NB4 (cell line): ENCODE measurements at regions not wholly inside any gene's neighbourhood (a gene's known extent, or its start where the extent isn't known, plus 50 kb on each side); places are given as distances from the start of the nearest gene placed in this dataset.

Experiments used
- MYC ChIP-seq: IDR thresholded peaks from 2 replicates; pipeline ENCODE4 v1.6.1; 2011; ENCODE audit warnings: low read depth, low read length
- POLR2A ChIP-seq: IDR thresholded peaks from 2 replicates; pipeline ENCODE4 v1.6.1; 2011; ENCODE audit warnings: mild to moderate bottlenecking; ENCODE audit not compliant: insufficient read length; ENCODE audit errors: extremely low read depth
- TF ChIP-seq, protein P1 (sequence below): IDR thresholded peaks from one replicate; pipeline ENCODE4 v1.5.1; 2012; ENCODE audit warnings: low read depth, low read length
- TF ChIP-seq, protein P2 (sequence below): IDR thresholded peaks from 2 replicates; pipeline ENCODE4 v1.6.1; 2011; ENCODE audit warnings: low read depth, low read length

DNA sequence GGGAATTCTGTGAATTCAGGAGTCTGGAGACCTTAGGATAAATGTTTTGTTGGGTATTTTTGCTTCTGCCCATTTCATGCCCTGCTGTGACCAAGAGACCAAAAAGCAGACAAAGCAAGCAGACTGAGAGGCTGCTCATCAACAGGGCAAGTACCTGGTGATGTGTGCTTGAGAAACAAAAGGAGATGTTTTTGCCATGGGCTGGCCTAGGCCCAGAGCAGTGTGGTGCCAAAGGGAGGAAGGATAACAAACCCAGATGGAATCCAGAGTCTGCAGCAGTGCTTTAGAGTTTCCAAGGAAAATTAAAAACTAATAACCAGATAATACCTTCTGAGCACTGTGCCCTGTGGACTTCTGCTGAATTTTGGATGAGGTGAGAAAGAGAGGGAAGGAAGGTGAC, 538.4 kb downstream of the STK39 start:
- no peak for TF ChIP-seq POLR2A
- TF ChIP-seq, protein P1, sequence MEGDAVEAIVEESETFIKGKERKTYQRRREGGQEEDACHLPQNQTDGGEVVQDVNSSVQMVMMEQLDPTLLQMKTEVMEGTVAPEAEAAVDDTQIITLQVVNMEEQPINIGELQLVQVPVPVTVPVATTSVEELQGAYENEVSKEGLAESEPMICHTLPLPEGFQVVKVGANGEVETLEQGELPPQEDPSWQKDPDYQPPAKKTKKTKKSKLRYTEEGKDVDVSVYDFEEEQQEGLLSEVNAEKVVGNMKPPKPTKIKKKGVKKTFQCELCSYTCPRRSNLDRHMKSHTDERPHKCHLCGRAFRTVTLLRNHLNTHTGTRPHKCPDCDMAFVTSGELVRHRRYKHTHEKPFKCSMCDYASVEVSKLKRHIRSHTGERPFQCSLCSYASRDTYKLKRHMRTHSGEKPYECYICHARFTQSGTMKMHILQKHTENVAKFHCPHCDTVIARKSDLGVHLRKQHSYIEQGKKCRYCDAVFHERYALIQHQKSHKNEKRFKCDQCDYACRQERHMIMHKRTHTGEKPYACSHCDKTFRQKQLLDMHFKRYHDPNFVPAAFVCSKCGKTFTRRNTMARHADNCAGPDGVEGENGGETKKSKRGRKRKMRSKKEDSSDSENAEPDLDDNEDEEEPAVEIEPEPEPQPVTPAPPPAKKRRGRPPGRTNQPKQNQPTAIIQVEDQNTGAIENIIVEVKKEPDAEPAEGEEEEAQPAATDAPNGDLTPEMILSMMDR, result no peak
- no peak for TF ChIP-seq MYC
- TF ChIP-seq, protein P2, sequence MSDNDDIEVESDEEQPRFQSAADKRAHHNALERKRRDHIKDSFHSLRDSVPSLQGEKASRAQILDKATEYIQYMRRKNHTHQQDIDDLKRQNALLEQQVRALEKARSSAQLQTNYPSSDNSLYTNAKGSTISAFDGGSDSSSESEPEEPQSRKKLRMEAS, result no peak
